ENCODE measurements at regions not wholly inside any gene's neighbourhood (a gene's known extent, or its start where the extent isn't known, plus 50 kb on each side); places are given as distances from the start of the nearest gene placed in this dataset.

GRCh38 chrX:6904156-6904555 lies 243.4 kb upstream of the STS start:
- DNase-seq, result no peak

GRCh38 chrX:6898371-6898770 lies 249.1 kb upstream of the STS start:
- DNase-seq, result no peak

GRCh38 chrX:6891404-6891803 lies 256.1 kb upstream of the STS start:
- DNase-seq, result no peak

- no peak for DNase-seq
These were observed 256.8 kb upstream of the STS start for GRCh38 chrX:6890544-6891261.

- DNase-seq, result no peak
These were observed 261.6 kb upstream of the STS start for GRCh38 chrX:6885909-6886308.

GRCh38 chrX:6885396-6885795 lies 262.1 kb upstream of the STS start:
- no peak for DNase-seq

GRCh38 chrX:6861456-6861855 lies 286.1 kb upstream of the STS start:
- no peak for DNase-seq

GRCh38 chrX:6857749-6858148 lies 289.8 kb upstream of the STS start:
- DNase-seq, result no peak

GRCh38 chrX:6856471-6856870 lies 291.0 kb upstream of the STS start:
- DNase-seq, result no peak

GRCh38 chrX:6852869-6853268 lies 294.6 kb upstream of the STS start:
- DNase-seq, result no peak

- DNase-seq, result no peak
These were observed 295.4 kb upstream of the STS start for GRCh38 chrX:6852121-6852520.

GRCh38 chrX:6851140-6851539 lies 296.4 kb upstream of the STS start:
- DNase-seq, result no peak

- no peak for DNase-seq
These were observed 297.6 kb upstream of the STS start for GRCh38 chrX:6849716-6850414.

GRCh38 chrX:6832619-6833018 lies 297.7 kb upstream of the VCX3A start:
- DNase-seq, result no peak

- DNase-seq, result no peak
These were observed 291.9 kb upstream of the VCX3A start for GRCh38 chrX:6826856-6827255.

- no peak for DNase-seq
These were observed 286.8 kb upstream of the VCX3A start for GRCh38 chrX:6821730-6822129.

- no peak for DNase-seq
These were observed 279.0 kb upstream of the VCX3A start for GRCh38 chrX:6813836-6814370.

- DNase-seq, result no peak
These were observed 277.2 kb upstream of the VCX3A start for GRCh38 chrX:6812087-6812486.

GRCh38 chrX:6810776-6811175 lies 275.9 kb upstream of the VCX3A start:
- DNase-seq, result no peak

GRCh38 chrX:6803607-6804006 lies 268.7 kb upstream of the VCX3A start:
- DNase-seq, result no peak

- no peak for DNase-seq
These were observed 258.1 kb upstream of the VCX3A start for GRCh38 chrX:6793000-6793399.

- no peak for DNase-seq
These were observed 249.0 kb upstream of the VCX3A start for GRCh38 chrX:6783912-6784311.

GRCh38 chrX:6782831-6783230 lies 247.9 kb upstream of the VCX3A start:
- no peak for DNase-seq
